ENCODE measurements at regions not wholly inside any gene's neighbourhood (a gene's known extent, or its start where the extent isn't known, plus 50 kb on each side); places are given as distances from the start of the nearest gene placed in this dataset.
A peak's percentile ranks its signal among the peaks of the same experiment; 100 is the strongest.
"Not testable (repeated sequence)": the region's sequence is repeated elsewhere in the genome, so short reads cannot be mapped to it uniquely, and the experiment has no call there.

- DNase-seq (ENCODE audit: low read depth in 2 of 2): no peak
Measured at GRCh38 chrX:52585892-52586291, 68.8 kb downstream of the SSX7 start.

DNA sequence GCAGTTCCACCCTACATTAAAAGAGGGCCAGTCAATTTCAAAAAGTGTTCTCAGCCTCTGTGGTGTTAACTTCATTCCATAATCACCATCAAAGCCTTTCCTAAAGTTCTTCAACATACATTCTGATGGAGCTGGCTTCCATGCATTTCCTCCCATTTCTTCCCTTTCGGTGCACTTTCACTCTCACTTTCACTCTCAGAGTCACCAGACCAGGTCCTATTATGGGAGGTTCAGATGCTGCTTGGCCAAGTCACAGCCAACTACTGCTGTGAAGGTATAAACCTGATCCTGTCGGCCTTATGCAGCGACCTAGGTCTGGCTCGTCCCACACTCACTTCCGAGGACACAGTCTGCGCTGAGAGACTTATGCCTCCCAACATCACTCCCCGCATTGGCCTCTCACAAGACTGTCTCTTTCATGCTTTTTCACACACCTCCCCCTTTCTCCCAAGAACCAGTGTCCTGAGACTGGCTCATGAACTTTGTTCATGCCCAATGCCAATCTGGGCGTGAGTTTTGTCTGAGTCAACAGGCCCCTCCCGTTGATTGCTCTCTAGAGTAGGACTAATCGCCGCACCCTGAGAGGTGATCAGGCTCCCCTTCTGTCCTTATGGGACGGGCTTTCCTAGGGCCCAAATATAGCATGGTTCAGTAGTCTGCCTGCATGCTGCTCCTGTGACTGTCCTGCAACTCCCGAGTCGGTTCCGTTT lies 60.8 kb upstream of the XAGE1B start:
- no peak for DNase-seq (ENCODE audit: low read depth in 2 of 2)

- no peak for DNase-seq (ENCODE audit: low read depth in 2 of 2)
Measured at GRCh38 chrX:52576946-52577345, 60.1 kb upstream of the XAGE1B start.

DNA sequence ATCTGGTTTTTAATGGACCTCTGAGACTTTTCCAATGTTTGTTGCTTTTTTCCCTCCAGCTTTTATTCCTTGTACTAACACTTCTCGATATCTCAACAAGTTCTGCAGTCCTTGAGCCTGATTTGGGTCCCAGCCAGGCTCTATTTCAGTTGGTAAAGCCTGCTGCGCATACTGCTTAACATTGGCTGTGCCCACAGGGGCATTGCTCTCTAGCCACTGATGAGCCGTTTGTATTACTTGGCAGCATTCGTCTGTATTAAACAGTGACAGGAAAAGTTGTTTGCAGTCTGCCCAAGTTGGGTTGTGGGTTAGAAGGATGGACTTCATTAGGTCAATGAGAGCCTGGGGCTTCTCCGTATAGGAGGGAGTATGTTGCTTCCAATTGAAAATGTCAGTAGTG lies 59.6 kb upstream of the XAGE1B start:
- no peak for DNase-seq (ENCODE audit: low read depth in 2 of 2)

- DNase-seq (ENCODE audit: low read depth in 2 of 2): peak; percentile 8
Measured at GRCh38 chrX:52574416-52575275, 57.8 kb upstream of the XAGE1B start.

- DNase-seq (ENCODE audit: low read depth in 2 of 2): not testable (repeated sequence)
Measured at GRCh38 chrX:52568146-52568545, 51.3 kb upstream of the XAGE1B start.
